ELF-1 (cell line): ENCODE measurements at regions not wholly inside any gene's neighbourhood (a gene's known extent, or its start where the extent isn't known, plus 50 kb on each side); places are given as distances from the start of the nearest gene placed in this dataset.
A peak's percentile ranks its signal among the peaks of the same experiment; 100 is the strongest.

Source experiments
- DNase-seq: peaks from one replicate; pipeline ENCODE4 v3.0.0-alpha.2; 2016; ENCODE audit warnings: low read depth, low spot score

- no peak for DNase-seq
These were observed 502.9 kb downstream of the SHQ1 start for GRCh38 chr3:72345237-72345878.

DNA sequence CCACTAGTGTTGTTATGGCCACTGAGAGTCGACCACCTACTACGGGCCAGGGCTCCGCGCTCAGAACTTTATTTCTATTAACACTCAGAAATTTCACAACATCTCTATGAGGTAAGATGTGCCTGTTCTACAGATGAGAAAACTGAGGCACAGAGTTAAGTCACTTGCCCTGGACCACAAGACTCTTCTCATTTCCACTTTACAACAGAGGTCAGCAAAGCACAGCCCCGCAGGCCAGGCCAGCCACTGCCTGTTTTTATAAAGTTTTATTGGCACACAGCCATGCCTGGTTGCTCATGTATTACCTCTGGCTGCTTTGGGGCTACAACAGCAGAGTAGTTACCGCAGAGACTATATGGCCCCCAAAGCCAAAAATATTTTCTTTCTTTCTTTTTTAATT lies 503.6 kb downstream of the SHQ1 start:
- no peak for DNase-seq

DNA sequence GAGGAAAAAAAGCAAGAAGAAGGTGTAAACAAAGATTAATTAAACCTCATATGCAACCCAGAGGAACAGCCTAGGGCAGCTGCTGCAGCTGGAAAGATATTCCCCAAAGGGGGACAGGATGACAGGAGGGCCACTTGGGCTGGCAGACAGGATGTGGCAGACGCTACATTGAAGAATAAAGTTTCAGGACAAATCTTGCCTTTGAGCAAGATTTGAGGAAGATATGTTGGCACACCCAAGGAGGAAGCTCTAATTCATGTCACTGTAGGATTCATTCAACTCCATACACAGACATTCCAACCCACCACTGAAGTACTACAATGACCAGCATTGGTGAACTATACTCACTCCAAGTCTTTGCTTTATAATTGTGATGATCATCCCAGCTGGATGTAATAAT lies 504.0 kb downstream of the SHQ1 start:
- DNase-seq, result no peak

GRCh38 chr3:72343078-72343477 lies 505.2 kb downstream of the SHQ1 start:
- no peak for DNase-seq

DNA sequence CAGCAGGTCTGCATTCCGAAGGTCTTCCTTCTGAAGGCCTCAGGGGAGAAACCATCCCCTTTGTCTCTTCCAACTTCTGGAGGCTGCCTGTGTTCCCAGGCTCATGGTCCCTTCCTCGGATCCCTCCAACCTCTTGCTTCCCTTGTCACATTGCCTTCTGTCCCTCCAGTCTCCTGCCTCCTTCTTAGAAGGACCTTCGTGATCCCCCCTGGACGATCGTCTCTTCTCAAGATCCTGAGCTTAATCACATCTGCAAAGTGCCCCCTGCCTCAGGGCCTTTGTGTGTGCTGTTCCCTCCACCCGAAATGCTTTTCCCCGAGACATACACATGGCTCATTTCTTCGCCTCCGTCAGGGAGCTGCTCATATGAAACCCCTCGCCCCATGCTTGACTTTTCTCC lies 505.8 kb downstream of the SHQ1 start:
- DNase-seq, result no peak

- no peak for DNase-seq
These were observed 506.3 kb downstream of the SHQ1 start for GRCh38 chr3:72341920-72342319.

- DNase-seq, result no peak
These were observed 506.9 kb downstream of the SHQ1 start for GRCh38 chr3:72341380-72341770.

DNA sequence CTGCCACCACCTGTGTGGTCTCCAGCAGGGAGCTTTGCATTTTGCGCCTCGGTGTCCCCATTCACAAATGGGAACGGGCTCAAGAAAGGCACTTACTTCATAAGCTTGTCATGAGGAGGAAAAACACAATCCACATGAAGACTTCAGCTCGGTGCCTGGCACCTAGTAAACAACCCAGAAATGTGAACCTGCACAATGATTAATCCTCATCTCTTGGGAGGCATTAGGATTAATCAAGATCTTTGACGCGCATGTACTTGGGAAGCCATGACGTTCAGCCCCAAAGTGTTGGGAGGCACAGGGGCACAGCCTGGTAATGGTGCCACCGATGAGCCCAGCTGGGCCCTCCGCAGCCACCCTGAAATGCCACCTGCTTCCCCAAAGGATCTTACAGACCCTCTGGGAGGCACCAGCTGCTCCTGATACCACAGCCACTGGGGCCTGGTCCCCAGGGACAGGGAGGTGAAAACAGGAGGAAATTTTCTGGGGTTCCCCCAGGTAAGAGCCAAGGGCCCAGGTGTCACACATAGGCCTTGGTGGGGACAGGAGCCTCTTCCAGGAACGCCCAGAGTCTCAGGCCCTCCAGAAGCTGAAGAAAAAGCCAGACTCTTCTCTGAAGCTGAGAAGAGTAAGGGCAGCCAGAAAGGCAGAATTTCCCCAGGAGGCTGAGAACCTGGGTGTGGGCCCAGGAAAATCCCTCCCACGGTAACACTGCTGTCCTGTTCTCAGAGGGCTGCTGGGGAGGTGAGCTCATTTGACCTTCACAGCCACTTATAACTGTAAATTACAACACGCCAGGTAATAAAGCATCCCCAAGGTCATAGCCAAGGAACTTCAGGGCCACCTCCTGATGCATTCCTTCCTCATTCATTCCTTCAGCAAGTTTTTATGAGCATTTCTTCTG lies 507.5 kb downstream of the SHQ1 start:
- no peak for DNase-seq

- no peak for DNase-seq
These were observed 508.2 kb downstream of the SHQ1 start for GRCh38 chr3:72340056-72340455.

DNA sequence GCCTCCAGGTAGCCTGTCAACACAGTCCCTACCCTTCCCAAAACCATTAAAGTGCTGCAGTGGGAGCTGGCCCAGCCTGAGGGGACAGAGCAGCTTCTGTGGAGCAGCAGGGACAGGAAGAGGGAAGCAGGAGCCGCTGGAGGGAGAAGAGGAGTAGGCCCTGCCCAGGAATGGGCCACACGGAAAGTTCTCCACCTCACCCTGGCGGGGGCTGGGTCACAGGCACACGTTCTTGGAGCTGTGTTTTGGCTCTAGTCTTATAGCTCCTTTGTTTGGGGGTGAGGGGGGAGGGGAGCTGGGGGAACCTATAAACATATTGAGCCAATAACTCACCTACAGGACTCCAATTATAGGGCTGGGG lies 508.6 kb downstream of the SHQ1 start:
- DNase-seq, result peak; percentile 73

DNA sequence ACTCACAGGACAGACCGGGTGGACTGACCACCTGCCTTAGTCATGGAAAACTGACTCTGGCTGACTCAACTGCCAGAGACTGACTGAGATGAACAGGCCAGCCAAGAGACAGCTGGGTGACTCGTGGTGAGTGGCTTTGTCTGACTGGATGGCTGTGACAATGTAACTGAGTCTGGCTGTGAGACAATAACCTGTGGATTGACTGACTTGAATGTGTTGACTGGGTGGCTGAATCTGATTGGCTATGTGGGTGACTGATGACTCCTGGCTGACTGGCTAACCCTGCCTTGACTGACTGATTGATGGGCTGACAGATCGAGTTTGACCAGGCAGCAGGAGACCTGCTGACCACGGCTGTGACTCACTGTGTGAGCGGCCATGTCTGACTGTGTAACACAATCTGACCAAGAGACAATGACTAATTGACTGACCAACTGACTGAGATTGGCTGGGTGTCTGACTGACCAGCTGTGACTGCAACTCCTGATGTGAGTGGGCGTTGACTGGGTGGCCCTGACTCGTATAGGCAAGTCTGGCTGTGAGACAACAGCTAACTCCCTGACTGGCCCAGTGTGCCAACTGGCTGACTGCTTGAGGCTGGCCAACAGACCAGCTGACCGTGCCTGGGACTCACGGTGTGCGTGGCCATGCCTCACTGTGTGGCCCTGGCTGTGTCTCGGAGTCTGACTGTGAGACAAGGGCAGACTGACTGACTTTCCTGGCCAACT lies 509.1 kb downstream of the SHQ1 start:
- peak; percentile 86 for DNase-seq

GRCh38 chr3:72338082-72338941 lies 509.9 kb downstream of the SHQ1 start:
- no peak for DNase-seq

DNA sequence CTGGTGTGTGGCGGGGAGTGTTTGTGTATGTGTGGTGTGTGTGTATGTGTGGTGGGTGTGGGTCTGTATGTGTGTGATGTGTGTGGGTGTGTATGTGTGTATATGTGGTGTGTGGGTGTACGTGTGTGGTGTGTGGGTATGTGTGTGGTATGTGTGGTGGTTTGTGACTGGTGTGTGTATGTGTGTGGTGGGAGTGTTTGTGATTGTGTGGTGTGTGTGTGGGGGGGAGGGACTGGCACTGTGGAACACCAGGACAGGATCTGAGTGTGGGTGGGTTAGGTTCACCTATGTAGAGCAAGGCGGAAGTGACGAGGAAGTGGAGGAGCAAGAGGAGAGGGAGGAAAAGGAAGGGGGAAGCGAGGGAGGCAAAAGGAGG lies 510.8 kb downstream of the SHQ1 start:
- DNase-seq, result no peak

DNA sequence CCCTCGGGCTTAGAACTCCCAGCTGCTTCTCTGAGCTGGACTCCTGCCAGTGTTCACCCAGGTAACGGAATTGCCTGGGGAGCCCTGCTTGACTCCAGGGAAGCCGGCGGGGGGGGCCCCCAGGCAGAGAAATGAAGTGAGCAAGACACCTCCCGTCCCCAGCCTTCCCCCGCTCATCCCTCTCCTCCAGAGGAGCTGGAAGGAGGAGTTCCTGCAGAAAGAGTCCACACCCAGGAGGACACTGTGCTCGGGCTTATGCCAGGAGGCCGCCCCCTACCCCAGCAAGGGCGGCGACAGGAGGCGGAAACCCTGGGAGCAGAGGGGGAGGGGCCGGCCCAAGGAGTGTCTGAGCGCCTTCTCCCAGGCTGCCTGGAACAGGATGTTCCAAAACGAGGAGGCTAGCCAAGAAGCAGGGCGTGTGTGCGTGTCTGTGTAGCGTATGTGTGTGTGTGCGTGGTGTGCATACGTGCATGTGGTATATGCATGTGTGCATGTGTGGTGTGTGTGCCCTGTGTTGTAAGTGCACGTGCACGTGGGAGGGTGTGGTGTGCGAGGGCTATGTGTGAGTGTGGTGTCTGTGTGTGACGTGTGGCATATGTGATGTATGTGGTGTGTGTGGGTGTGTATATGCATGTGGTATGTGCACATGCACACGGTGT lies 511.3 kb downstream of the SHQ1 start:
- DNase-seq, result peak; percentile 88

GRCh38 chr3:72336114-72336651 lies 512.1 kb downstream of the SHQ1 start:
- DNase-seq, result no peak

GRCh38 chr3:72335458-72336095 lies 512.7 kb downstream of the SHQ1 start:
- DNase-seq, result no peak

- DNase-seq, result peak; percentile 95
These were observed 513.4 kb downstream of the SHQ1 start for GRCh38 chr3:72334681-72335457.

- DNase-seq, result no peak
These were observed 515.6 kb downstream of the SHQ1 start for GRCh38 chr3:72332689-72333088.

- DNase-seq, result no peak
These were observed 516.2 kb downstream of the SHQ1 start for GRCh38 chr3:72332036-72332435.

GRCh38 chr3:72331076-72331475 lies 517.2 kb downstream of the SHQ1 start:
- DNase-seq, result no peak
